Keratinocyte (primary cell): ENCODE measurements at regions not wholly inside any gene's neighbourhood (a gene's known extent, or its start where the extent isn't known, plus 50 kb on each side); places are given as distances from the start of the nearest gene placed in this dataset.

Experiments used
- DNase-seq: peaks from one replicate; pipeline ENCODE4 v3.0.0-alpha.2; 2011; ENCODE audit warnings: low read depth, missing footprints, low spot score
- FAIRE-seq: peaks from 2 replicates; lab custom pipeline; 2011; peaks lifted over from hg19 to GRCh38; lab: Jason Lieb, UNC
- H2AFZ ChIP-seq: 2 replicates; pipeline ENCODE4 v1.6.0; 2012; ENCODE audit warnings: low read length, control low read depth, inconsistent platforms; ENCODE audit not compliant: control insufficient read depth
- H3K27ac ChIP-seq: 2 replicates; pipeline ENCODE4 v1.5.1; 2011; ENCODE audit warnings: low read length; ENCODE audit not compliant: control insufficient read depth, insufficient read depth
- H3K27me3 ChIP-seq: 3 replicates; pipeline ENCODE4 v1.6.0; 2011; ENCODE audit warnings: low read length; ENCODE audit not compliant: control insufficient read depth, insufficient read depth; ENCODE audit errors: extremely low read depth
- H3K36me3 ChIP-seq, 2 experiments: 2 replicates in 1 of 2; 3 replicates in 1 of 2; pipeline ENCODE4 v1.5.1; 2011; ENCODE audit warnings: low read length in 2 of 2, mild to moderate bottlenecking in 1 of 2; ENCODE audit not compliant: control insufficient read depth in 2 of 2, insufficient read depth in 2 of 2; ENCODE audit errors: extremely low read depth in 1 of 2
- H3K4me1 ChIP-seq: 3 replicates; pipeline ENCODE4 v1.5.1; 2011; ENCODE audit warnings: low read length; ENCODE audit not compliant: control insufficient read depth, insufficient read depth; ENCODE audit errors: extremely low read depth
- H3K4me2 ChIP-seq: 3 replicates; pipeline ENCODE4 v1.6.0; 2011; ENCODE audit warnings: low read depth, low read length; ENCODE audit not compliant: control insufficient read depth, insufficient read depth; ENCODE audit errors: extremely low read depth
- H3K4me3 ChIP-seq, 3 experiments: fragments of 200-600 bp in 1 of 3; sonication (generic) in 1 of 3; 2 replicates in 2 of 3; 3 replicates in 1 of 3; pipeline ENCODE4 v1.5.1; 2011 to 2016; ENCODE audit warnings: low read length in 3 of 3, mild to moderate bottlenecking in 3 of 3, control low read depth in 2 of 3, inconsistent platforms in 1 of 3, low read depth in 1 of 3, mixed read lengths in 1 of 3, mixed run types in 1 of 3, moderate library complexity in 1 of 3; ENCODE audit not compliant: control insufficient read depth in 2 of 3, insufficient read depth in 2 of 3; ENCODE audit errors: extremely low read depth in 1 of 3
- H3K79me2 ChIP-seq: 2 replicates; pipeline ENCODE4 v1.6.0; 2012; ENCODE audit warnings: low read length; ENCODE audit not compliant: control insufficient read depth, insufficient read depth
- H3K9ac ChIP-seq: 3 replicates; pipeline ENCODE4 v1.6.0; 2011; ENCODE audit warnings: low read length; ENCODE audit not compliant: control insufficient read depth, insufficient read depth; ENCODE audit errors: extremely low read depth
- H3K9me1 ChIP-seq: 3 replicates; pipeline ENCODE4 v1.6.0; 2011; ENCODE audit warnings: low read length; ENCODE audit not compliant: control insufficient read depth, insufficient read depth; ENCODE audit errors: extremely low read depth
- H3K9me3 ChIP-seq: 2 replicates; pipeline ENCODE4 v1.5.1; 2012; ENCODE audit warnings: low read depth, low read length; ENCODE audit not compliant: control insufficient read depth
- H4K20me1 ChIP-seq: 3 replicates; pipeline ENCODE4 v1.6.0; 2011; ENCODE audit warnings: low read length; ENCODE audit not compliant: control insufficient read depth, insufficient read depth; ENCODE audit errors: extremely low read depth
- EZH2 ChIP-seq: IDR thresholded peaks from one replicate; pipeline ENCODE4 v1.6.1; 2012; ENCODE audit warnings: inconsistent platforms, mild to moderate bottlenecking, low read length, moderate library complexity
- dilution Hi-C: fragments of 300-500 bp; cut with MboI; formaldehyde crosslinking; loops from one replicate; pipeline ENCODE4 v1.7.0; 2020; ENCODE audit warnings: low sequenced_read_pairs; ENCODE audit not compliant: extremely low pct_ligation_motif_present
- TF ChIP-seq, protein P1 (sequence below), 3 experiments: IDR thresholded peaks in 1 of 3; conservative IDR thresholded peaks in 1 of 3; optimal IDR thresholded peaks in 1 of 3; 2 replicates in 2 of 3; 3 replicates in 1 of 3; pipeline versions ENCODE3 to v1.5.1; 2011; ENCODE audit warnings: low read length in 3 of 3, mild to moderate bottlenecking in 3 of 3, moderate library complexity in 2 of 3, control low read depth in 1 of 3, inconsistent platforms in 1 of 3; ENCODE audit not compliant: insufficient read depth in 2 of 3; ENCODE audit errors: extremely low read depth in 1 of 3

DNA sequence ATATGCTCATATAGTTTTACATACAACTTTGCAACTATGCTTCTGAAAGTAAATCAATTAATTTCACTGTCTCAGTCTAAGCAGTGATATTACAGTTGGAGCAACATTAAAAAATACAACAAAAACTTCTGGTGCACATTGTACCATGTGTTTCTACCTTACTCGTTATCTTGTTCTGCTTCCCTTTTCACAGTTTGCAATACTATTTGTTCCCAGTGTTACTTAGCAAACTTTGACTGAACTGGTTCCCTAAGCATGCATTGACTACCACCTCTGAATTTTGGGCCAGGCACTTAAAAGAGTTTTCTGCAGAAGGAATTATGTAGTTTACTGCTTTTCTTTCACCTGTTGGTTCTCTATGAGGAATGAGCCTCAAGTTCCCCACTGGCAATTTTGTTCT, 152.7 kb downstream of the SEC61B start:
- dilution Hi-C loops = no loop called here
- DNase-seq = no peak

GRCh38 chr9:99375481-99375880, 153.4 kb downstream of the SEC61B start:
- FAIRE-seq = no peak
- H3K27me3 ChIP-seq = peaks cover 7% of the 10 kb centered on the region
- H3K4me3 ChIP-seq = no peak overlapping the region
- H3K79me2 ChIP-seq = no peaks in the 10 kb centered on the region
- H3K4me2 ChIP-seq = no peak overlapping the region
- H4K20me1 ChIP-seq = no peaks in the 10 kb centered on the region
- H3K27ac ChIP-seq = no peak overlapping the region
- dilution Hi-C loops = no loop called here
- H3K9ac ChIP-seq = no peak overlapping the region
- no peaks in the 10 kb centered on the region for H3K4me1 ChIP-seq
- no peaks in the 10 kb centered on the region for H3K9me3 ChIP-seq
- H3K9me1 ChIP-seq = no peaks in the 10 kb centered on the region
- DNase-seq = no peak
- H3K36me3 ChIP-seq = no peaks in the 10 kb centered on the region
- no peak overlapping the region for H2AFZ ChIP-seq
- TF ChIP-seq, protein P1, sequence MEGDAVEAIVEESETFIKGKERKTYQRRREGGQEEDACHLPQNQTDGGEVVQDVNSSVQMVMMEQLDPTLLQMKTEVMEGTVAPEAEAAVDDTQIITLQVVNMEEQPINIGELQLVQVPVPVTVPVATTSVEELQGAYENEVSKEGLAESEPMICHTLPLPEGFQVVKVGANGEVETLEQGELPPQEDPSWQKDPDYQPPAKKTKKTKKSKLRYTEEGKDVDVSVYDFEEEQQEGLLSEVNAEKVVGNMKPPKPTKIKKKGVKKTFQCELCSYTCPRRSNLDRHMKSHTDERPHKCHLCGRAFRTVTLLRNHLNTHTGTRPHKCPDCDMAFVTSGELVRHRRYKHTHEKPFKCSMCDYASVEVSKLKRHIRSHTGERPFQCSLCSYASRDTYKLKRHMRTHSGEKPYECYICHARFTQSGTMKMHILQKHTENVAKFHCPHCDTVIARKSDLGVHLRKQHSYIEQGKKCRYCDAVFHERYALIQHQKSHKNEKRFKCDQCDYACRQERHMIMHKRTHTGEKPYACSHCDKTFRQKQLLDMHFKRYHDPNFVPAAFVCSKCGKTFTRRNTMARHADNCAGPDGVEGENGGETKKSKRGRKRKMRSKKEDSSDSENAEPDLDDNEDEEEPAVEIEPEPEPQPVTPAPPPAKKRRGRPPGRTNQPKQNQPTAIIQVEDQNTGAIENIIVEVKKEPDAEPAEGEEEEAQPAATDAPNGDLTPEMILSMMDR (optimal IDR thresholded peaks at IDR 0.05 in 1 of 3, IDR thresholded peaks at IDR 0.05 in 1 of 3, conservative IDR thresholded peaks at IDR 0.05 in 1 of 3; ENCODE audit: extremely low read depth in 1 of 3, insufficient read depth in 2 of 3, low read length in 3 of 3) = no peak
- TF ChIP-seq EZH2 = no peak

More for the DNA sequence above, 152.7 kb downstream of the SEC61B start:
- H3K9me1 ChIP-seq = no peaks in the 10 kb centered on the region
- no peak overlapping the region for H3K4me3 ChIP-seq
- H3K27me3 ChIP-seq = peaks cover 7% of the 10 kb centered on the region
- H3K27ac ChIP-seq = no peak overlapping the region
- no peak overlapping the region for H3K4me2 ChIP-seq
- H3K79me2 ChIP-seq = no peaks in the 10 kb centered on the region
- no peak for FAIRE-seq
- H3K9me3 ChIP-seq = no peaks in the 10 kb centered on the region
- TF ChIP-seq EZH2 = no peak
- TF ChIP-seq, protein P1 (optimal IDR thresholded peaks at IDR 0.05 in 1 of 3, IDR thresholded peaks at IDR 0.05 in 1 of 3, conservative IDR thresholded peaks at IDR 0.05 in 1 of 3; ENCODE audit: extremely low read depth in 1 of 3, insufficient read depth in 2 of 3, low read length in 3 of 3) = no peak
- H3K4me1 ChIP-seq = no peaks in the 10 kb centered on the region
- no peaks in the 10 kb centered on the region for H4K20me1 ChIP-seq
- H3K36me3 ChIP-seq = no peaks in the 10 kb centered on the region
- H3K9ac ChIP-seq = no peak overlapping the region
- H2AFZ ChIP-seq = no peak overlapping the region
